Endothelial cell of umbilical vein (primary cell): ENCODE measurements at regions not wholly inside any gene's neighbourhood (a gene's known extent, or its start where the extent isn't known, plus 50 kb on each side); places are given as distances from the start of the nearest gene placed in this dataset.

Experiments used
- BruUV-seq: library from RNA; stranded (reverse); fragments of 400-500 nt; replicated peaks from 2 replicates; lab custom pipeline; 2021; lab: Mats Ljungman, UMichigan
- CTCF ChIA-PET: fragments of 300-600, 350-600 bp; sonication (Branson Sonifier 250); formaldehyde crosslinking; loops from one replicate; lab custom pipeline; 2021; ENCODE audit warnings: antibody characterized with exemption, inconsistent platforms; lab: Charles Lee
- POLR2A ChIA-PET: fragments of 300-600, 350-600 bp; sonication (Branson Sonifier 250); formaldehyde crosslinking; loops from one replicate; lab custom pipeline; 2021; ENCODE audit warnings: antibody characterized with exemption, inconsistent platforms; lab: Charles Lee
- DNase-seq: peaks from one replicate; pipeline ENCODE4 v3.0.0-alpha.2; 2011; ENCODE audit warnings: low read depth, low spot score
- FAIRE-seq: peaks from 2 replicates; lab custom pipeline; 2011; peaks lifted over from hg19 to GRCh38; lab: Jason Lieb, UNC
- H2AFZ ChIP-seq: 2 replicates; pipeline ENCODE4 v1.6.0; 2012; ENCODE audit warnings: low read depth, low read length, control low read depth, inconsistent platforms
- H3K27ac ChIP-seq: 2 replicates; pipeline ENCODE4 v1.5.1; 2011; ENCODE audit warnings: low read depth, mild to moderate bottlenecking, control low read depth, low read length, moderate library complexity; ENCODE audit not compliant: insufficient read depth
- H3K27me3 ChIP-seq, 2 experiments: 2 replicates each; pipeline versions ENCODE4 v1.6.0 to v1.6.1; 2011; ENCODE audit warnings: low read length in 2 of 2, mixed read lengths in 1 of 2; ENCODE audit not compliant: control insufficient read depth in 2 of 2, insufficient read depth in 2 of 2
- H3K36me3 ChIP-seq, 2 experiments: 2 replicates in 1 of 2; 3 replicates in 1 of 2; pipeline ENCODE4 v1.5.1; 2011; ENCODE audit warnings: low read length in 2 of 2, mild to moderate bottlenecking in 1 of 2, moderate library complexity in 1 of 2; ENCODE audit not compliant: control insufficient read depth in 2 of 2, insufficient read depth in 2 of 2; ENCODE audit errors: extremely low read depth in 1 of 2
- H3K4me1 ChIP-seq: 3 replicates; pipeline ENCODE4 v1.5.1; 2011; ENCODE audit warnings: mild to moderate bottlenecking, low read length; ENCODE audit not compliant: control insufficient read depth, insufficient read depth; ENCODE audit errors: extremely low read depth
- H3K4me2 ChIP-seq: 2 replicates; pipeline ENCODE4 v1.6.1; 2011; ENCODE audit warnings: low read length, control low read depth, mixed read lengths; ENCODE audit not compliant: insufficient read depth
- H3K4me3 ChIP-seq, 3 experiments: fragments of 200-600 bp in 1 of 3; sonication (generic), shearing (Covaris generic) in 1 of 3; replicated peaks in 1 of 3; 2 replicates each; pipeline ENCODE4 v1.5.1; 2011 to 2016; ENCODE audit warnings: control low read depth in 3 of 3, low read length in 3 of 3, mild to moderate bottlenecking in 2 of 3, inconsistent platforms in 1 of 3, low read depth in 1 of 3, moderate library complexity in 1 of 3; ENCODE audit not compliant: insufficient read depth in 1 of 3
- H3K79me2 ChIP-seq: 2 replicates; pipeline ENCODE4 v1.6.0; 2012; ENCODE audit warnings: low read length, inconsistent platforms; ENCODE audit not compliant: control insufficient read depth, insufficient read depth
- H3K9ac ChIP-seq: replicated peaks from 2 replicates; pipeline ENCODE3; 2011; ENCODE audit warnings: low read length, control low read depth; ENCODE audit not compliant: insufficient read depth; ENCODE audit errors: extremely low read depth
- H3K9me1 ChIP-seq: replicated peaks from 3 replicates; pipeline ENCODE4 v1.6.0; 2011; ENCODE audit warnings: mild to moderate bottlenecking, low read length; ENCODE audit not compliant: control insufficient read depth, insufficient read depth; ENCODE audit errors: extremely low read depth
- H3K9me3 ChIP-seq: replicated peaks from 2 replicates; pipeline ENCODE4 v1.5.1; 2012; ENCODE audit warnings: low read length, inconsistent platforms; ENCODE audit not compliant: control insufficient read depth, insufficient read depth
- H4K20me1 ChIP-seq: replicated peaks from 2 replicates; pipeline ENCODE3; 2011; ENCODE audit warnings: mild to moderate bottlenecking, low read length; ENCODE audit not compliant: control insufficient read depth, insufficient read depth; ENCODE audit errors: extremely low read depth
- EZH2 ChIP-seq: IDR thresholded peaks from 2 replicates; pipeline ENCODE4 v1.6.1; 2012; ENCODE audit warnings: borderline replicate concordance, low read depth, mild to moderate bottlenecking, moderate library complexity, low read length, inconsistent platforms; ENCODE audit not compliant: severe bottlenecking
- FOS ChIP-seq: IDR thresholded peaks from 2 replicates; pipeline ENCODE4 v1.6.1; 2011; ENCODE audit warnings: mild to moderate bottlenecking, low read length, moderate library complexity, borderline replicate concordance; ENCODE audit not compliant: insufficient read depth
- GATA2 ChIP-seq: IDR thresholded peaks from 2 replicates; pipeline ENCODE4 v1.7.0; 2011; ENCODE audit warnings: low read depth, mild to moderate bottlenecking, moderate library complexity, mixed read lengths, low read length; ENCODE audit not compliant: insufficient read length, insufficient read depth
- JUN ChIP-seq: IDR thresholded peaks from 2 replicates; pipeline ENCODE4 v1.6.1; 2011; ENCODE audit warnings: borderline replicate concordance, low read depth; ENCODE audit not compliant: insufficient read length, insufficient read depth
- MAX ChIP-seq: IDR thresholded peaks from 2 replicates; pipeline ENCODE4 v1.6.1; 2011; ENCODE audit not compliant: insufficient read depth, insufficient read length
- MYC ChIP-seq: IDR thresholded peaks from one replicate; pipeline ENCODE4 v1.6.1; 2011; ENCODE audit warnings: mild to moderate bottlenecking, low read depth, low read length
- POLR2A ChIP-seq: IDR thresholded peaks from 2 replicates; pipeline ENCODE4 v1.6.1; 2012; ENCODE audit warnings: low read depth, mild to moderate bottlenecking, control low read depth, low read length
- POLR2AphosphoS5 ChIP-seq: IDR thresholded peaks from 2 replicates; pipeline ENCODE4 v1.6.1; 2012; ENCODE audit warnings: low read depth, mild to moderate bottlenecking, control low read depth, low read length, moderate library complexity; ENCODE audit not compliant: insufficient read depth
- dilution Hi-C: fragments of 300-500 bp; cut with MboI; formaldehyde crosslinking; loops from one replicate; pipeline ENCODE4 v1.15.0; 2019; ENCODE audit warnings: low sequenced_read_pairs; ENCODE audit not compliant: extremely low pct_ligation_motif_present
- intact Hi-C: fragments of 100-400 bp; cut with micrococcal nuclease; formaldehyde crosslinking; loops from one replicate; pipeline ENCODE4 v1.10.0; 2022
- TF ChIP-seq, protein P1 (sequence below), 2 donors: IDR thresholded peaks; 1 replicate in 1 of 2; 2 replicates in 1 of 2; pipeline ENCODE4 v1.5.1; 2011; ENCODE audit warnings: low read length in 2 of 2, mild to moderate bottlenecking in 2 of 2, moderate library complexity in 2 of 2, control low read depth in 1 of 2, inconsistent platforms in 1 of 2, low read depth in 1 of 2; ENCODE audit not compliant: insufficient read depth in 1 of 2; ENCODE audit errors: extremely low read depth in 1 of 2

DNA sequence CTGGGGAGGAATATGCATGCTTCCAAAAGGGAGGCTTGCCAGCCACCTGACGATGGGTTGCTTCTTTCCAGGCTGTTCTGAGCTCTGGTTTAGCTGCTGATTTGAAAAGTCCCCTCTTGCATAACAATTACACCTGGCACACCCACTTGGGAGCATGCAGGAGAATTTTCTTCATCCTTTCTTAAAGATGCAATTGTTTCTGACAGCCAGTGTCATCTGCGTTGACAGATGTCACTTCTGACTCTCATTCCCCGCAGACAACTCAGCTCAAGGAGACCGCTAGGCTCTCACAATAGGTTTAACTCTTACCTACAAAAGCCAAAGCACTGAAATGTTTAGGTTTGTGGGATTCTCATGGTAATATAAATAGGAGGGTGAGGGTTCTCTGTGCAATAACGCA is 185.6 kb upstream of the SYNPR start:
- no peaks in the 10 kb centered on the region for H3K79me2 ChIP-seq
- H3K4me1 ChIP-seq: no peaks in the 10 kb centered on the region
- DNase-seq: no peak
- dilution Hi-C loops: no loop called here
- H3K27me3 ChIP-seq: no peaks in the 10 kb centered on the region
- no peak overlapping the region for H3K4me3 ChIP-seq
- no peak overlapping the region for H3K9ac ChIP-seq
- no peak overlapping the region for H3K4me2 ChIP-seq
- no TSS peak for BruUV-seq
- ChIA-PET CTCF (no interaction called here), POLR2A (no interaction called here)
- no peak for FAIRE-seq
- H4K20me1 ChIP-seq: no peaks in the 10 kb centered on the region
- intact Hi-C loops: no loop called here
- H3K9me1 ChIP-seq: no peaks in the 10 kb centered on the region
- TF ChIP-seq JUN (no peak), MAX (no peak), FOS (no peak), MYC (no peak), GATA2 (no peak), POLR2A (no peak), EZH2 (no peak), POLR2AphosphoS5 (no peak)
- TF ChIP-seq, protein P1, sequence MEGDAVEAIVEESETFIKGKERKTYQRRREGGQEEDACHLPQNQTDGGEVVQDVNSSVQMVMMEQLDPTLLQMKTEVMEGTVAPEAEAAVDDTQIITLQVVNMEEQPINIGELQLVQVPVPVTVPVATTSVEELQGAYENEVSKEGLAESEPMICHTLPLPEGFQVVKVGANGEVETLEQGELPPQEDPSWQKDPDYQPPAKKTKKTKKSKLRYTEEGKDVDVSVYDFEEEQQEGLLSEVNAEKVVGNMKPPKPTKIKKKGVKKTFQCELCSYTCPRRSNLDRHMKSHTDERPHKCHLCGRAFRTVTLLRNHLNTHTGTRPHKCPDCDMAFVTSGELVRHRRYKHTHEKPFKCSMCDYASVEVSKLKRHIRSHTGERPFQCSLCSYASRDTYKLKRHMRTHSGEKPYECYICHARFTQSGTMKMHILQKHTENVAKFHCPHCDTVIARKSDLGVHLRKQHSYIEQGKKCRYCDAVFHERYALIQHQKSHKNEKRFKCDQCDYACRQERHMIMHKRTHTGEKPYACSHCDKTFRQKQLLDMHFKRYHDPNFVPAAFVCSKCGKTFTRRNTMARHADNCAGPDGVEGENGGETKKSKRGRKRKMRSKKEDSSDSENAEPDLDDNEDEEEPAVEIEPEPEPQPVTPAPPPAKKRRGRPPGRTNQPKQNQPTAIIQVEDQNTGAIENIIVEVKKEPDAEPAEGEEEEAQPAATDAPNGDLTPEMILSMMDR (IDR thresholded peaks at IDR 0.05; ENCODE audit: extremely low read depth in 1 of 2, insufficient read depth in 1 of 2, low read depth in 1 of 2, low read length in 2 of 2): no peak
- H2AFZ ChIP-seq: no peak overlapping the region
- H3K9me3 ChIP-seq: peaks cover 2% of the 10 kb centered on the region
- H3K27ac ChIP-seq: no peak overlapping the region
- H3K36me3 ChIP-seq: no peaks in the 10 kb centered on the region
